ENCODE measurements at regions not wholly inside any gene's neighbourhood (a gene's known extent, or its start where the extent isn't known, plus 50 kb on each side); places are given as distances from the start of the nearest gene placed in this dataset.

DNA sequence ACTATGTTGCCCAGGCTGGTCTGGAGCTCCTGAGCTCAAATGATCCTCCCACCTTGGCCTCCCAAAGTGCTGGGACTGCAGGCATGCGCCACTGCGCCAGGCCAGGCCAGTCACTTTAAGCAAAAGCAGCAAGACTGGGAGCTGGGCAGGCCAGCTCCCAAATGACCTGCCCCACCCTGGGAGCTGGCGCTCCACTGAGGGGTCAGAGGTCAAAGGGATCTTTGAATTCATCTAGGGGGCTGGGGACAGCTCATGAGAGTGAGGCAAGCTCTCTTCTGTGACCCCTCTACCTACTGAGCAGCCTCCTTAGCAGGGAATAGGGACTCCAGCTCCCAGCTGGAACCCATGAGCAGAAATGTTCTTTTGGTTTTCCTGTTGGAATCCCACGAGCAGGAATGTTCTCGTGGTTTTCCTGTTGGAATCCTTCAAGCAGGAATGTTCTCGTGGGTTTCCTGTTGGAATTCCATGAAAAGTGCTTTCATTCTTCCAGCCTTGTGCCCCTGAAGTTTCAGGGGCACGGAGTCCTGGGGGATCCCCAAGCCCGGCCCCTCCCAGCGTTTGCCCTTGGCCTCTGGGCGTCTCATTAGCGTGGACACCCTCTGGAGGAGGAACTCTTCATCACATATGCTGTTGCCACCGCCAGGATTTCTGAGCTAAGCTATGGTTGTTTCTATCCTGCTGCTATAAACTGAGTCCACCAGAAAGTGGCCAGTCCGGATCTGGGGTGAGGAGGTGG is 162.0 kb upstream of the HAAO start:
- no peak for DNase-seq (ENCODE audit: low read depth)

DNA sequence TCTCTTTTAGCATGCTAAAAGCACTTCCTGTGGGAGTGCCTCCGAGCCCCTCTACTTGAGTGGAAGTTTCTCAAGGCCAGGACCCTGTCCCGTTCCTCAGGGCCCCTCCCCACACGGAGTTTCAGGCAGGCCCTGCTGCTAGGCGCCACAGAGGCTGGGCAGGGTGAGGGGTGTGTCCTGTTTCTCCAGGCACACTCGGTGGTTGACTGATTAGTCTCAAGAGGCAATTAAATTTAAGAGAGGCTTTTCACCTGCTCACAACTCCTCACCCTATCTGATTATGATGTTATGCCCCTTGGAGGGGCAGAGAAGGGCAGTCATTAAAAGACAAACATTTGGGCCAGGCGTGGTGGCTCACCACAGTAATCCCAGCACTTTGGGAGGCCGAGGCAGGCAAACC is 160.8 kb upstream of the HAAO start:
- no peak for DNase-seq (ENCODE audit: low read depth)

DNA sequence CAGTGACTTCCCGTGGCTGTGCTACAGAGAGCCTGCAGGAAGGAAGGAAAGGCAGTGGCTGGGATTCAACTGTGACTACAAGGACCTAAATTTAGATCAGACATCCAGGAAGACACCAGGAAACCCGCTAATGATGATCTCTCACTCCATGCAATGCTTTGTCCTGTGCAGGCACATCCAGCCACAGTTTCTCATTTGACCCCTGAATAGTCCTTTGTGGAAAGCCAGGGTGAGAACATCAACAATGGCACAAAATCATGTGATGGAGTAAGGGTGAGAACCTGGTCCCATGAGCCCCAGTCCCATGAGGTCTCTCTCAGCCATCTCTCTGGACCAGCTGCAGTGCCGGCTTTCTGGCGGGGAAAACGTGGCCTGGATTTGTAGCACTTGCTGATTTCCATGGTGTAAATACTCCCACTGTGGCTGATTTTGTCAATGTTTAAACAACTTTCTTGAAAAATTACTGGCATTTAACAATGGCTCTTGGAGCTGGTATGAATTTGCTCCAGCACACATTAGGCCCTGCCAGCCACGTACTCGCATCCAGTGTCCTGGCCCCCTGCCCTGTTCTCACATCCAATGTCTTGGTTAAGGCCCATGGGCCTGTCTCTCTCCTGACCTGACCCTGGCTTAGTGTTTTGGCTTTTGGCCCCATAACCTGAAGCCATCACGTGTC is 159.0 kb upstream of the HAAO start:
- no peak for DNase-seq (ENCODE audit: low read depth)

DNA sequence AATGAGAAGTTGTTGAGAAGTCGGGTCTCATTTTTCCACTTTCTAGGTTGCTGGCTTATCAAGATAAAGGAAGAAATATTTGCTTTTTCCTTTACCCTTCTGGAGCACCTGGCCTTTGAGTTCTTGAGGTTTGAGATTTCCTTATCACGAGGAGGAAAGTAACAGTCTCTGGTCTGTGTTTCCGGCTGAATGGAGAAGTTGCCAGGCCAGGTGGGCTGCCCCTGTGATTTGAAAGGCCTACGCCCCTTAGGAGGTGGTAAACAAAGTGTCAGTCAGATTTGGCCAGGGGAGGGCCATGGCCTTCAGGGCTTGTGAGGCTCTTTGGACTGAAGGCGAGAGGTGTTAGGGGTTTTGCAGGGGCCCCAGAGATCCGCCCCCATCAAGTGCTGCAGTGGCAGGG is 156.7 kb upstream of the HAAO start:
- no peak for DNase-seq (ENCODE audit: low read depth)

DNA sequence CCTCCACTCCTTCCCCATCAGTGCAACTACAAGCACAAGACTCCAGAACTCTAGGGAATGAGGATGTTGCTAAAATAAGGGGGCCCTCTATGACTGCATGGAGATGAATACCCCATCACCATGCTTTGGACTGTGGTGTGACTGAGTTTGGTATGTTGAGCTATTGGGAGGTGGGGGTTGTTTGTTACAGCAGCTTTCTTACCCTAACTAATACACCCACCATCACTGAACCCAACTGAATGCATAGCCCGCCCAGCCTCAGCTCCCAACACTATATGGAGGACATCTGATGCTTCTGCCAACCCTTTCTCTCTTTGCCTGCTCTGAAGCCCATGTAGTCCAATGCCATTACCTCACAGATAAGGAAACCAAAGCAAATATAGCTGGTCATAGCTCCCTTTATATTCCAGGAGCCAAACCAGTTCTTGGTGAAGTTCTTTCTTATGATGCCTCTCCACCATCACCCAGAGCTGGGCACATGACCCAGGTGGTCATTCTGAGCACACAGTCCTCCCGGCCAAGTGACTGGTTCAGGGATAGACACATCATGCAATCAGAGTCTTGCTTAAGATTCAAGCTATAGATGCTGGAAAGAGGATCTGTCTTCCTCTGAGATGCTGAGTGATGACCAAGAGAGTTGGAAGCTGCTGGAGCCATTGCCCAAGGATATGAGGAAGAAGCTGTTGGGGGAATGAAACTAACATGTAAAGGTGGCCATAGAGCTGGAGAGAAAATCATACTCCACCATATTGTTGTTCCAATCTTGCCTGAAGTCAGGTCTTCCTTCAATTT is 155.6 kb upstream of the HAAO start:
- no peak for DNase-seq (ENCODE audit: low read depth)

DNA sequence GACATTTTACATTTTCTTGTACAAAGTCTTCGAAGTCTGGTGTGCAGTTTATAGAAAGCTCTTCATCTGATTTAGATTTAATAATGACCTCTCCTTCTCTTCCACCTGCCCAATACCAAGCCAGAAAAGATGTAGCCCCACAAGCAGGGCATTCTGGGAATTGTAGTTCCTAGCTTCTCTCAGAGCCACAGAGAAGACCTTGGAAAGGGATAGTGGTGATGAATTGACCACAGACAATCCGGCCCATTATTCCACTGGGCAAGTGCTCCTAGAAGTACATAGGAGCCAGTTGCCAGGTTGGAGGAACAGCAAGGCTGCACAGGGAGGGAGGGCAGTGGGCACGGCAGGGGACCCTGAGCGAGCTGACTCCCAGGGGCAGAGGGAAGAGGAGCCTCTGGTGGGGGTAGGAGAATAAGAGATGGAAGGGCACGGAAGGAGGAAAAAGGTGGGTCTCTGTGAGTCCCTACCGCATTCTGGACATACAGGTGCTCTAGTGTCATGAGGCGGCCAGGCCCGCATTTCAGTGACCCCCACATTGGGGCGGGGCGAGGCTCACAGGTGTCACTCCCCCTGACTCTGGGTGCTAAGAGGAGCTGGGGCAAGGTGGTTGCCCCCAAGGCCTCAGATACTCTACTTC is 152.5 kb upstream of the HAAO start:
- DNase-seq (ENCODE audit: low read depth): no peak

DNA sequence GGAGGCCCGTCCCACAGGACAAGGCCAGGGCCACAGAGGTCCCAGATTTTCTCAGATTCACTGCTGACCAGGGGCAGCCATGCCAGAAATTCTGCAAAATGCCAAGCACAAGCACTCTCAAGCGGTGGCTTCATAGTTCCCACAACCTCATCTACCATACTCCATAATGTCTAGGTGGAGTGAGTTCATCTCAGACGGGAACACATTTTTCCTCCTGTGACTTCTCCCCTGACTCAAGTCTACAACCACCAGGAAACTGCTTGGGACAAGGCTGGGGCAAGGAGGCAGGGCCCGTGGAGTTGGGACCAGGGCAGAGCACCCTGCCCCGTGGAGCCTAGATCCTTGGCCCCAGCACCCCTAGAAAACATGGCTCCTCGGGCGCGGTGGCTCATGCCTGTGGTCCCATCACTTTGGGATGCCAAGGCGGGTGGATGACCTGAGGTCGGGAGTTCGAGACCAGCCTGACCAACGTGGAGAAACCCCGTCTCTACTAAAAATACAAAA is 150.7 kb upstream of the HAAO start:
- no peak for DNase-seq (ENCODE audit: low read depth)

DNA sequence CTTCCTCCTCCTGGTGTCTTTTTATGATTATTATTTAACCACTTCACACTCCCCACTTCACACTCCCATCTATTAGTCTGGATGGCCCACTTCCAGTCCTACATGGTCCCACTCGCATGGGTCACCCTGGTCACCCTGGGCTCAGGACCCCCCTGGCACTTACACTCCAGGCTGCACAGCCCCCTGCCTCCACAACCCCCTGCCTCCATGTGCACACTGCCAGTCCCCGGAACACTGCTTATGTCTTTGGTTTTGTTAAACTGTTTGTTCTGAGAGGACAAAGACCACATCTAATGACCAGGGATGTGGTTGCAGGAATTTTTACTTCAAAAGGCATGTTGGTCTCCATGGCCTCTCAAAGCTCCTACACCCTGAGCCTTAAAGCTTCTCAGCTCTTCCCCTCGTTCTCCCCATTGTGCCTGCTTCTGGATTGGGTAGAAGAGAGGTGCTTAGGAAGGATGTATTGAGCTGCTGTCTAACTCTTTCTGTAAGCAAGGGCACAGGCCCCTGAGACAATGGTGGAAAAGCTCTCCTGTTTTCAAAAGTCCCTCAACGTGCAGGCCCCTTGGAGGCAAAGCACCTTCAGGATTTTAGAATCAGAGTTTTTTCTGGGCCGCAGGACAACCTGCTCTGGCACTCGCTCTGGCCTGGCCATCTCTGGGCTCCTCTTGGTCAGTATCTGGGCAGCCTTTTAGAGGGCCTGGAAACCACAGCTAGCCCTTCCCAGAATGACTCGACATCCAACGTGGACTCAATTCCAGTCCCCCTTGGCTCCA is 150.0 kb upstream of the HAAO start:
- DNase-seq (ENCODE audit: low read depth): no peak

DNA sequence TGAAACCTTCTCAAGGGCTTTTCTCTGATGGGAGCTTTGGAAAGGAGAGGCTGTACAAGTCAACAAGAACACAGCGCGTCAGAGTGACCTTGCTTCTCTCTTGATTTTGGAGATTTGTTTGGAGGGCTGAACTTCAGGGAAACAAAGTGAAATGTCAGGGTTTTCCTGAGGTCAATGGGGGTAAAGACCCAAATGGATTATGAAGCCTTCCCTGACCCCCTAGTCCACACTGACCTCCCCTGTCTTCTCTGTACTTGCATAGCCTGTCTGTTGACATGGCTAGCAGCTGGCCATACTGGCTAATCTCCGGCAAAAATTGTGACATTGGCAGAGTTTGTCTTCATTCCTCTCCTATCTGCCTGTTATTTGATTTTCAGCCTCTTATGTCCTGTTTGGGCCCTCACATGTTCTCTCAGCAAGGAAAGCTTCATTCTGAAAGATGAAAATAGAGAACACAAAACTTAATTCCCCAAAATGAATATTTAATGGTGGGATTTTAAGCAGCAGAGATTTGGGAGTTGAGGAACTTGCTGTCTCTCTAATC is 149.3 kb upstream of the HAAO start:
- DNase-seq (ENCODE audit: low read depth): no peak

DNA sequence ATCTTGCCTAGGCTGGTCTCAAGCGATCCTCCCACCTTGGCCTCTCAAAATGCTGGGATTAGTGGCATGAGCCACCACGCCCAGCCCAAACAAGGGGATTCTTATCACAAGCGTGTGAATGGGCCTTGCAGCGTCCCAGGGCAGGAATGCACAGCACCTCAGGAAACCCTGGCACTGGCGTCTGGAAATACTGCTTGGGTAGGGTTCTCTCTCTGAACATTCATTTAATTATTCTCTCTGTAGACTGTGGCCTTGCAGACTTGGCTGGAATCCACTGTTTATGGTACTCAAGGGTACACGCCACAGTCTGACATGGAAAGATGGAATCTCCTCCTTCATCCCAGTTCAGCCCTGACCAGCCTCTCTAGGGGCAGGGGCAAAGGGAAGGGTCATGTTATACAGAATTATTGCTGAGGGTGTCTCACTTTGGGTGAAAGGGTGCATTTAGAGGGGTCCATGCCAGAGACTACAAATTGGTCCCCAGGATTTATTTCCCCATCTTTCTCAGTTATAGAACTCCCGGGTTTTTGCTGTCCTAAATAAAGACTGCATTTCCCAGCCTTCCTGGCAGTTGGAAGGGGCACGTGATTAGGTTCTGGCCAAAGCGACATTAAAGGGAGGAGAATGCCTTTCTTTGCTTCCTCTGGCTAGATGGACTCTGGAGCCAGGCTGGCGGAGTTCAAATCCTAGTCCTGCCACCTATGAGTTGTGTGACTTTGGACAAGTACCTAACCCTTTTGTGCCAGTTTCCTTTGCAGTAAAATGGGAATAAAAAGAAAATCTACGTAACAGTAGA is 147.2 kb upstream of the HAAO start:
- DNase-seq (ENCODE audit: low read depth): no peak

DNA sequence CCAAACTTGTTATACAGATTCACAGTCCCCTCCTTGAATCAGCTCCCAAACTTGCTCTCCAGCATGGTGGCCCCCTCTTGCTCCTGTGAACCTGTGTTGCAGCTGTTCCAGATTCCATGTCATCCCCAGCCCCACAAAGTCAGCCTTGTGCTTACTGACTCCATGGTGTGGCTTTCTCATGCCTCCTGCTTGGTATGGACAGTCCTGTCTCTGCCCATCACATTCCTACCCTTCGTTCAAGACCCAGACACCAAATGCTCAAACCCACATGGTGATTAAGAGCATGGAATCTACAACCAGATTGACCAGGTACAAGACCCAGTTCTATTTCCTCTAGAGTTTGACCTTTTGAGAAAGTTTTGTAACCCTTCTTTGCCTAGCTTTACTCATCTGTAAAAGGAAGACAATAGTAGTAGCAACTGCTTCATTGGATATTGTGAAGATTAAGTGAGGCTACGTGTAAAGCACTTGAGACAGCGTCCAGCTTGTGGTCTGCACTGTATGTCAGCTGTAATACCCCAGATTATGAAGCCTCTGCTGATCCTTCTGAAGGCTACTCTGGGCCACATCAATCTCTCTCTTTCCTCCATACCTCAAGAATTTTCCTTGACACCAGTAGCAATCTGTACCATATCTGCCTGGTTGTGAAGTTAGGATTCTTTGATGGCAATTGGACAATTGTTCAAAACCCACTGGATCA is 146.4 kb upstream of the HAAO start:
- no peak for DNase-seq (ENCODE audit: low read depth)

DNA sequence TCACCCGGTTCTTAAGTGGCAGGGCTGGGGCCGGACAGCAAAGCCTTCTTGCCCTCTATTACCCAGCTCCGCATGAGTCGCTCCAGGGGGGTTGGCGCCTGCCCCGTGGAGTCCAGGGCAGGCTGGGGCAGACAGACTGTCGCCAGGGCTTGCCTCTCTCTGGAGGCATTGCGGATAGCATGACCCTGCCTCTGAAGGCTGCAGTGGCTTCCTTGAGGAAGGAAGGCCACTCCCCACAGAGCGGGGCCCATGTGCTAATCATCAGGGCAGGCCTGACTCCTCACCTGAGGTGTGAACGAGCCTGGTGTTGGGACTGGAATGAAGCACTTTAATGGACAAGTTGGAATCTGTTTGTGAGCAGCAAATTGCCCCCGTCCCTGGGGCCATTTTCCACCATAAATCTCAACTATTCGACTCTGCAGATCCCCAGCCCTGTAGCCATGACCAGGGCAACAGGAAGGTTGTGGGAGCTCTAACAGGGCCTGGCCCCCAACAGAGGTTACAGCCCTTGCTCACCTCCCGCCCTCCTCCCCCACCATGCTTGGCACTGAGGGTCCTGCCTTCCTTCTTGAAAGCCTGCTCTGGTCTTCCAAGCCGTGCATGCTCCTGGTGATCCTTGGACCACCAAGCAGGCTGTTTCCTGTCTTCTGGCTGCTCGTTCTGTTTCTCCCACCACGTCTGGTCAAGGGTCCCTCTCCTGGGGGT is 144.9 kb upstream of the HAAO start:
- DNase-seq (ENCODE audit: low read depth): no peak

DNA sequence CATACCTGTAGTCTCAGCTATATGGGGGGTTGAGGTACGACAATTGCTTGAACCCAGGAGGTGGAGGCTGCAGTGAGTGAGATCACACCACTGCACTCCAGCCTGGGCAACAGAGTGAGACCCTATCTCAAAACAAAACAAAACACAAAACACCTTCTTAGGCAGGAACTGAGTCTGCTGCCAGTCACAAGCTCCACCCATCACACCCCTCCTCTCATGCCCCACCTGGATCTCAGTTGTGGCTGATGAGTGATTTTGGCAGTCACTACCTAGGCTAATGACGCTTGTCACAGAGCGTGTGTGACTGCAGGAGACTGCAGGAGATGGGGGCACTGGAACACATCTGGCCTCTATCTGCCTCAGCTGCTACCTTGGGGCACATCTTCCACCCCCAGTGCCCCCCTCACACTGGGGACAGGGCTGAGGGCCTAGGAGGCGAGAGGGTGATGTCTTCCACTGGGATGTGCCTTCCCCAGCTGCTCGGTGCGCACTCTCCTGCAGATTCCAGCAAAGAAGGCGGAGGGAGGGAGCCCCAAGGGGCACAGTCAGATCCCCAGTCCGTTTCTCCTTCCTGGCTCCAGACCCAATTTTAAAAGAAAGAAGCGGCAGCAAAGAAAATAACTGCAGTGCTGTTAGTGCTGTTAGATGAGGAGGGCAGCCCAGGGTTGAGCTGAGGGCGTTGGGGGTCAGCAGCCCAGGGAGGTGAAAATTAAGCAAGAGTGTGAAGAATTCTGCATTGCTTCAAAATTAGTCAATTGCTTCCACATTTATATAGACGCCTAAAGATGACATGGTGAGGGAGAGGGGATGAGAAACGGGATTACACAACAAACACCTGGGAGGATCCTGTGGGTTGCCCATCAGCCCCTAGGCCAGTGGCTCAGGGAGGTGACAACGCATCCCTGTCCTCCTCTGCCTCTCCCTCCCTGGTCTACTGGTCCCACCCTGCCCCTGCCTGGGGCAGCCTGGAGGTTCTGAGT is 143.6 kb upstream of the HAAO start:
- DNase-seq (ENCODE audit: low read depth): no peak

DNA sequence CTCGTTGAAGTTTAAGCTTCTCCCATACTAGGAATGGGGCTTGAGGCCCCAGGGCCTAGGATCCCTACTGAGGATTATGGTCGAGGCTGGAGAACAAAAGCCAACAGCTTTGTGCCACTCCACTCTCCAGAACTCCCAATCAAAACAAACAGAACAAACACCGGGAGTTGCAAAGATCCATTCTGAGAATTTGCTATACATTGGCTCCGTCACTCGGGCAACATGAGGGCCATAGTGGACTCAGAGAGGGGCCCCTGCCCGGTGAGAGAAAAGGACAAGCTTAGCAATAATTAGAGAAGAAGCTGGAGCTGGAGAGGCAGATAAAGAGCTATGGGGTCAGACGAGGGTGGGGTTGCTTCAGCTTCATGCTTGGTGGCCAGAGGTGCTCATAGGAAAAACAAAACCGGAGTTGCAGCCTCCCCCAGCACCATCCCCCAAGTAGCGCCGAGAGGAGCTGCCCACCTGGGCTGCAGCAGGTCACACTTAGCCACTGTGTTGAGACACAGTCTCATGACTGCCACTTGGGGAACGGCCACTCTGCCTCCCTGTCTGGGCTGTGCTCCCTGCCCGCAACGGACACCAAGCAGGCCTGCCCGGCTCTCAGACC is 142.3 kb upstream of the HAAO start:
- DNase-seq (ENCODE audit: low read depth): no peak

DNA sequence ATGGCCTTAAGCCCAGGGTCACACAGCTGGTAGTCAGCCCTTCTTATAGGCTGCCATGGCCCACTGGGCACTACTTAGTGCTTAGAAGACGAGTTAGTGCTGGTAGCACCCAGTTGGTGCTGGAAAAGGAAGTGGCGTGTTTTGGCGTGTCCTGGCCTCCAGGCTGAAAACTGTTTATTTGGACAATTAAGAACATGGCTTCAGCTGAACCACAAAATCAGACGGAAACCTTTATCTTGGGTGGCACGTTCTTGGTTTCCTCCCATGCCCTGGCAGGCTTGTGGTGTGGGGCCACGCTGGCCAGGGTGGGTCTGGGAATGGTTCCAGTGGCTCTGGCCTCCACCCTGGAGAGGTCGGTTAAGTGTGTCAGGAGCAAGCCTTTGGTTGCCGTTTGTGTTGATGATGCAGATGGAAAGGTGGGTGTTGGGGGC is 141.5 kb upstream of the HAAO start:
- DNase-seq (ENCODE audit: low read depth): no peak

DNA sequence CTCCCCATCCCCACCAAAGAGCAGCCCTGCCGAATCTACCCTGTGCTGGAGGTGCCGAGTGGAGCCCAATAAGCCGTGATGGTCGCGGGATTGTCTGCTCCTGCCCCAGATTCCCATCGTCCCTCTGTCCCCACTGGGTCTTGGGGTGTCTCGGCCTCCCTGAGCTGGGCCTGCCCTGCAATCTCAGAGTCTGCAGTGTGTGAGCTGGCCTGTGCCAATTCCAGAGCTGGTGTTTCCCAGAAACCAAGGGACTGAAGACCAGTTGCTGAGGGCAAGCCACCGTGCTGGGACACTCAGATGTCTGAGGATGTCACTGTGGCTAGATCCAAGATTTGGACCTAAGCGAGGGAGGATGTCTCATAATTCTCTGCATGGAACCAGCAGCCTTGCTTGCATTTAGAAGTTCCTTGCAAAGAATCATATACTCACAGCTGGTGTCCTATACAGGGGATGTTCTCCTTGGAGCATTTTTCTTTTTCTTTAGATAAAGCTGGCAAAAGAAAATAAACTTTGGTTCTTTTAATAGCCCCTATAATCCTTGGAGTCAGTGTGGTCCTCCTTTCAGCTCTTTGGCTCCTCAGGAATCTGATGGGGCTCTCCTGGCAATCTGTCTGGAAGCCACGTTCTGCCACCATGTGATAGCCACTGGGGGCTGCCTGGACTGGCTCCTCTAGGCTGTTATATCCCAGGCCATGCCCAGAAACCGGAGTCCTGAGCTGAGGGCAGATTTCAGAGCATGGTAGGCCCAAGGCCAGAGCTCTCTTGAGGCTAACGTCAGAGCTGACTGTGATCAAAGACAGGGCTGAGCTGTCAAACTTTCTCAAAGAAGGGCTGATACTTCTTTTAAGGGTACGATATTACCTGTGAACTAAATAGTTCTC is 140.1 kb upstream of the HAAO start:
- DNase-seq (ENCODE audit: low read depth): no peak

DNA sequence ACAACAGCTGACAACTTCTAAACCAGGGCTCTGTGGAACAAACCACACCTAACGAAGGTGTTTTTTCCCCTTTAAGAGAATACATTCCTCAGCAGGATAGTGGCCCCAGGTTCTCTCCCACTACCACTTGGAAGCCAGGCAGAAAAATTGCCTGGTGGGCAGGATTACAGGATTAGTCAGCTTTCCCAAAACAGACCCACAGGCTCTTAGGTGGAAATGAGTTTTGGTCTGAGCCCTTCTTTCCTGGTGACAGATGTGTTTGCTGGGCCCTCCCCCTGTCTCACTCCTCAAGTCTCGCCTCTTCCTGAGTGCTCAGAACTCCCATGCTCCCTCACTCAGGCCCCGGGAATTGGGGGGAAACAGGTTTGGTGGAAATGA is 139.4 kb upstream of the HAAO start:
- DNase-seq (ENCODE audit: low read depth): no peak
